Smooth muscle cell of the brain vasculature (primary cell): ENCODE measurements at regions not wholly inside any gene's neighbourhood (a gene's known extent, or its start where the extent isn't known, plus 50 kb on each side); places are given as distances from the start of the nearest gene placed in this dataset.
"Not testable (repeated sequence)": the region's sequence is repeated elsewhere in the genome, so short reads cannot be mapped to it uniquely, and the experiment has no call there.

Experiments
- DNase-seq: peaks from one replicate; pipeline ENCODE4 v3.0.0-alpha.2; 2012; ENCODE audit warnings: low read depth, low spot score

DNA sequence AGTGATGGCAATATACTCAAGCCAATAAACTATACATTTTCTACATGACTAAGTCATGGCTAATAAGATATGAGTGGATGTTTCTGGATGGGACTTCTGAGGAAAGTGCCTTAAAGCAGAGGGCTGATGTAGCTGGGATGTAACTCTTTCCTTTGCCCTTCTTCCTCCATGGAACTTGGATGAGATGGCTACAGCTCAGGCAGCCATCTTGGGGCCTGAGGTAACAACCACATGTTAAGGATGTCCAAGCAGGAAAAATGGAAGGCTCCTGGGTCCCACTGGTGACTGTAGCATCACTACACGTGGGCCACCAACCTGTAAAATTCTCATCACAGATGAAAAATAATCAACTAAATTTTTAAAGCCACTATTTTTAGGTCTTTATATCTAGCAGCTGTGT, 54.4 kb upstream of the GRIP1 start:
- DNase-seq: no peak

DNA sequence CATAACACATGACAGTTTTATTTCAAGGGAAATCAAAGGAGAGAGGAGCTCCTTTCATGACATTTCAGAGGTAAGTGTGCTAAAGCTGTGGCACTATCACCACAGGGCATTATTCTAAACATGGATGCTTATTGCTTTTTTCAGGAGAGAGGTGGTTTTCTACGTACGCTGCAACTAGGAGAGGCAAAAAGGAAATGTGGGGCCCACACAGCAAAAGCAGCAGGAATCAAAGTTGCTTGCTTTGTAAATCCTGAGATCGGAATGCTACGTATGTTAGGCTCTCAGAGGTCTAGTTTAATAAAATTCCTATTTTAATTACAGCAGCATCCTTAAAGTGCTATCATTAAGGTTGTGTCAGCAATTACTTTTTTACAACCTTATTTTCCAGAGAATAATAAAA, 55.0 kb upstream of the GRIP1 start:
- no peak for DNase-seq

DNA sequence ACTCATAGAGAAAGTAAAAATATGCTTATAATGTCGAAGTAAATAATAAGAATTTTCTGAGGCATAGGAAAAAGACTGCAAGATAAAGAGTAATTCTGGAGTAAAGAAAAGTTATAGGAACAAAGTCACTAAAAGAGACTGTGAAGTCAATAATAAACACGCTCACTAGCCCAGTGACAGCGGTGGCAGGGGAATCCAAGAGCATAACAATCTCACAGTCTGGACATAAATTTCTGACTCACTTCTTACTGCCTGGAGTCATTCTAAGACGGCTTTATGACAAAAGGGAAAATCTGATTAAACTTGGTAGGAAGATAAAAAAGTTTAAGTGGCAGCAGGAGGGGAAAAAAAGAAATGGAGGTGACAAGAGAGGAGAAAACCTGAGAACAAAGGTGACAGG, 56.4 kb upstream of the GRIP1 start:
- no peak for DNase-seq

DNA sequence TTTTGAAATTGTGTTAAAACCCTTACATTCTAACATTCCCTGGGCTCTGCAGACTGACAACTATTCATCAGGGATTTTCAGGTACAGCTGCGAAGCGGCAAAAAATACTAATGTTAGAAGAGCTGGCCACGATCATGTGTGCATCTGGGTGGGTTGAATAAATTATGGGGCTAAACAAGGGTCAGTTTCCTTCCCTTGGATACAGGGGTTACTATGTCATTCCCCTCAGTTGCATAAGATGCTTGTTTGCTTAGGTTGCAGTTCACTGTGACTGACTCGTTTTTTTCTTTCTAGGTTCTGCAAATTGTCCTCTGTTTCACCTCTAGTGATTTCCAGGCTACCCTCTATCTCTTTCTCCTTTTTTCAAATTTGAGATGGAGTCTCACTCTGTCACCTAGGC, 58.1 kb upstream of the GRIP1 start:
- DNase-seq: no peak

DNA sequence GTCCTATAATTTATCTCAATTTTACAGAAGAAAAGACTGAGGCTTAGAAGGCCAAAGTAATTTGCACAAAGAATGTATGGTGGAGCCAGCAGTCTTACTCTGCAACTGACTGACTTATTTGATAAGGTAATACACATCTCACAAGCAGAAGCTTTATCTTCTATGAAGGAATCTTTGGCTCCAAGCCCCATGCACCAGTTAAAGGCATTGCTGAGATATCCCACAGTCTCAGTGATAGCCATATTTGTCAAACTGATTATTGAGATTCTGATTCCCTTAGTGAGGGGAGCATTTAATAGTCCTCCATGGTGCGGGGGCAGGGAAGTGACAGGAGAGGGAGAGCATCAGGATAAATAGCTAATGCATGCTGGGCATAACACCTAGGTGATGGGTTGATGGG, 60.4 kb upstream of the GRIP1 start:
- no peak for DNase-seq

DNA sequence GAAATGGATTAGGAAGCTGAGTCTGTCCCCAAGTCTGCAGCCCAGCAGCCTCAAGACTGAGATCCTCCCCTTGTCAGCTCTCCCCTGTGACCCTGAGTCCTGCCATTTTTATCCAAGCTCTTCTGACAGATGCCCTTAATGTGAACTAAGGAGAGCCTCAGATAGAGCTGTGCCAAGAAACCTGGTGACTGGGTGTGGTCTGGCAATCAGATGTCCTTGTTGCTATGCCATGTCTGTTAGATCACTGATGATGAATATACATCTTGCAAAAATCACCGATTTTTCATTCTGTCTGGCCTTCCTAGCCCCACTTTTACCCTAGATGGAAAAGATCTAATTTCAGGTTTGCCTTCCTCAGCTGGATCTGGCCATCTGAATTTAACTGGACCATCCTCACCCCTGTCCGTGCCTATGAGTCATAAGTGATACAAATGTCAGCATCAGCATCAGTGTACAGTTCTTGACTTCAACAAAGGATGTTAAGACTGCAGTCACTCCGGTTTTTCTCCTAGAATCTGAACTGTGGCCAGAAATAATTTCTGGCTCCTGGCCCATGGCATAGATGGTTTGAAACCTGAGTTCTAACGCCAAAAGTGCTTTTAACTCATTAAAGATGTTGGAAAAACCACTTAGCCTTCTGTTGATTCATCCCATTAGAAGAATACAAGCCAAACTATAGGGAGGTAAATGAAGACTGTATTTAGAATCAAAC, 61.2 kb upstream of the GRIP1 start:
- DNase-seq: no peak

DNA sequence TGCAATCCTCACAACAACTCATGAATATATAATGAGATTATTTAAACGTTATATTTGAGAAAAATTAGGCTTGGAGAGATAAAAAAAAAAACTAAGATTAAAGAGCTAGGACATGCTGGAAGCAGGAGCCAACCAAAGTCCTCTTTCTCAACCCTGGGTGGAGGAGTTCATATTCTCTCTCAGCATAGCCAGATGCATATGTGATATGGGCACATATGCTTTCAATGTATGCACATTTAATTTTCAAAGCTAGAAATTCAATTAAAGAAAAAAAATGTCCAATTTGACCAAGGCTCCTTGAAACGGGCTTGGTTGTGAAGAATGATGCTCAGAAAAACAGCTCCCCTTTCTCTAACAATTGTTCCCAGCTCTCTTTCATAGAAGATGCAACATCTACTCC, 61.9 kb upstream of the GRIP1 start:
- DNase-seq: no peak

DNA sequence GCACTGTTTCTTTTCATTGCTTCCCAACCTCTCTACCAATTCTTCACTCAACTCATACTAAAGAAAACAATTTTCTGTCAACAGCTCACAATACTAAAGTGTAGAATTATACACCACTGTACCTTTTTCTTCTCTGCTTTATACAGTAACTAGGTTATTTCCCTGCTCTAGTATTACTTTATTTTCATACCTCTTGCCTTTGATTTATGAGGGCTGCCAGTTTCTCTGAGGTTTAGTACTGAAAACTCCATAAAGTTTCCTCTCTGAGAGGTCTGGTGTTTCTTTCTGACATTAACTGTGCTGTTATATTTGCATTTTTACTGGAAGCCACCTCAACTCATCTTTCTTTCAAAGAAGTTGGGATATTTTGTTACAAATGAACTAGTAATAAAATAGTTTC, 63.0 kb upstream of the GRIP1 start:
- no peak for DNase-seq

DNA sequence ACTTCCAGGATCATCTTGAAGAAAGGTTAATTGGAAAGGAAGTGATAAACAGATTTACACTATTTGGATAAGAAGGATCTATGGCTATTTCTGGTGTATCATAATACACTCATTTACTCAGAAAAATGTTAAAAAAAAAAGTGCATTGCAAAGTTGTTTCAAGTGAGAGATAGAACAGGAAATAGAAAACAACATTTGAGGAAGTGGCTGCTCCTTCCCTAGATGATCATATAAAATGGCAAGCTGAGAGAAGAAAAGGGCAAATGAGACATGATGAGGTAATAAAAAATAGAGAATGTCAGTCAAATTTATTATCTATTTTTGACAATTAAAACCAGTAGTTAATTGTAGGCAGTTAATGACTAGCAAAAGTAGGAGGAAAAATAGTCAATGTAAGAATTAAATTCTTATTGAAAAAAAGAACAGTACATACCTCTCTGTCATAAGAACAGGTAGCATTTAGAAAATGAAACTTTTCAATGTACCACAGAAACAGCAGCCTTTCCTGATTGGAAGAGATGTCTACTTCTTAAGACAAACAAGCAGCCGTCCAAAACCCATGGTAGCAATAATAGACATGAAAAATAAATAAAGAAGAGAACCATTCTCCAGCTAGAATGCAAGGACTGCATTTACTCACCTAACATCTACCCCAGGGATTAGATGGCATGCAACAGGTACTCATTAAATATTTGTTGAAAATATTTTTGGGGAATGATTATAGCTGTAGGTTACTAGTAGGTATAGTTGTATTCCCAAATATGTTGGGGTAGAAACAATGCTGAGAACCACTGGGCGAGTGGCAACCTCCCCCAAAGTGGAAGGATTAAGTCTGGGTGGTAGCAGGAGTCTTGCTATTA, 63.9 kb upstream of the GRIP1 start:
- no peak for DNase-seq

DNA sequence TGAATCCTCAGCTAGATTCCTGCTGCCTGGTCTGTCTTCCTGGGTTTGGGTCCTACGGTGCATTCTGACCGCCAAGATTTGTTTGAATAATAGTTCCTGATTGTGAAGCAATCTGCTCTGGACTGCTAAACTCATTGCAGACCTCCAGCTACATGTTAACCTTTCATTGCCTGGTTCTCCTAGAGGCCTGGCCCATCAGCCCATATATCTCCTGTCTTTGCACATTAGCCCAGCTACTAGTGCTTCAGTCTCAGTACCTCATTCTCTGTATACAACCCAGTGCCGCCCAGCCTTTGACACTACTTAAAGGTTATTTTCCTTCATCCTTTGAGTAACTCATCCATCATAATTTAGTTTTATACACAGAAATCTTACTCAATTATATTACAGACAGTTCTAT, 65.6 kb upstream of the GRIP1 start:
- no peak for DNase-seq

DNA sequence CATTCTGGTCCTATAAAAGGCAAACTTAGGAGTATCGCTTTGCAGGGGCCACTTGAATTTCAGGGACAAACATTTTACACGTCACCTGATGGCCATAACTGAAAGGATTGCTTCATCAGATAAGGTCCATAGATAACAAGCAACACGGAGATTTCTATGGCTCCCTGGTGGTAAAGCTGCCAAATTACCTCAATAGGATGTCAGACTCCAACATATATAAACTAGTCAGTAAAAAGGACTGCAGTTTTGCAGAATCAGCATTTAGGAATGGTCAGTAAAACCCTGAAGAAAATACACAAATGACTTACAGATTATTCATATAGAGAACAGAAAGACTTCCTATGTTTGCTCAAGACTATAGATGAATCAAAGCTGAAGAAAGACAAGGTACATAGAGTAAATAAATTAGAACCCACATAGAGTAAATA, 66.1 kb upstream of the GRIP1 start:
- DNase-seq: no peak

DNA sequence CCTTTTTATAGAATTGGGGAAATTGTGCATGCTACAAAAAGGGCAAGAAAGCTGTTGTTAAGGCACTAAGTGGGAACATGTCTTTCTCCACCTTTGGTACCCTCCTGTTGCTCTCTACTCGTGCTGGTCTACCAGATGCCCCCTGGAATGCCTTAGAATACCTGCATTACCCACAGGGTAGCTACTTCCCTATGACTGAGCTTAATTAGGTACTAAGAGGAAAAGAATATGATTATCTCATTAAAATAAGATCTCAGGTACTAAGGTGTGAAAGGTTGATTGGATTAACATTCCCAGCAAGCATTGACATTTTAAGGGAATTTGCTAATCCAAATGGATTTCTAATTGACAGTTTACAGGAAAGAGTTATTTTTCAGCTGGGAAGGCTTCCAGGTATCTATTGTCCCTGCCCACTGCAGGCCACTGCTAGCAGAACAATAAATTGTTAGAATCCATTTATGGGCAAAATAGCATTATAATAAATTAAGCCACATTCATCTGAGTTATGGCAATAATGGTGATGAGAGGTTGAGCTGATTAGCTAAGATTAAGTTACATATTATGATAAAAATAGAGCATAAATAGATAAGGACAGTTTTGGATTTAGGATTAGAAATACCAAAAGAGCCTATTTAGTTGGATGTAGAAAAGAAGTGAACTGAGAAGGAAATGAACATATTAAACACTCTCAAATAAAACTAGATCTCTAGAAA, 67.8 kb upstream of the GRIP1 start:
- DNase-seq: no peak

DNA sequence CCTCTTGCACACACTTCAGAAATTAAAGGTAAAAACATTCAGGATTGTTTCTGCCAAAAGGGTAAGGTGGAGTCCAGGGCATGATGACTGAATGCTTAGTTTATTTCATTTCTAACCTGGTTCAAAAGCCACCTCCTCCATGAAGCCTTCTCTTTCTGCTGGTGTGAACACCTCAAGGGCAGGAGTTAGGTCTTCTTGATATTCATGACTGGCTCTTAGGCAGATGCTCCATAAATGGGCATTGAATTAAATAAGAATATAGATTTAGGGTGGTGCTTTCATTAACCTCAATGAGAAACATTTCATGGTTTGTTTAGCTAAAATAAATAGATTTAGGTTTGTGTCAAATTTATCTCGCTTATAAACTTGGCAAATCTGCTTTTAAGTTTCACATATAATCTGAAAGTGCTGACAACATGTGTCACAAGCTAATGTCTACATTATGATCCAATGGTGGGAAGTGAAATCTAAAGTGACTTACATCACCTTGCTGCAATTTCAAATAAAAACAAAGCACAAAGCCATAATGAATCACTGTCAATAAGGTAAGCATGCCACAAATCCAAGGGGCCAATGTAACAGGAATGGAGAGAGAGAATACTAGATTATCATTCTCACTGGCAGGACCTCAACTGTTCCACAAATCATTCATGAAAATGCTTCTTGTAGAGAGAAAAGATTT, 72.7 kb upstream of the GRIP1 start:
- DNase-seq: no peak

DNA sequence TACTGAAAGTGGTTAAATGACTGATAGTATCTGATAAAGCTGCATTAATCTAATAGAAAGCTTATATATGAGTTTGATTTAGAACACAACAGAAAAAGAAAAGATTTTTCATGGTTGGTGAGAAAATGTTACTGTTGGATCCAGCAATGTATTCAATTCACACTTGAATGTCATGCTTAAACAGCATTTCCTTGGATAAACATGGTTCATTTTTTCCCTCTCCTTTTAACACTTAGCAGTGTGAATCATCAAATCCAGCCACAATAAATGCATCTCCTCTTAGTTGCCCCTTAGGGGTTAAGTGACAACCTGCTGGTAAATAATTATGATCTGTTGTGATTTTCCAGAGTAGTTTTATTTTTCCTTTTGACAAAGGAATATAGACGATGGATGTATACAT, 74.9 kb upstream of the GRIP1 start:
- DNase-seq: no peak

DNA sequence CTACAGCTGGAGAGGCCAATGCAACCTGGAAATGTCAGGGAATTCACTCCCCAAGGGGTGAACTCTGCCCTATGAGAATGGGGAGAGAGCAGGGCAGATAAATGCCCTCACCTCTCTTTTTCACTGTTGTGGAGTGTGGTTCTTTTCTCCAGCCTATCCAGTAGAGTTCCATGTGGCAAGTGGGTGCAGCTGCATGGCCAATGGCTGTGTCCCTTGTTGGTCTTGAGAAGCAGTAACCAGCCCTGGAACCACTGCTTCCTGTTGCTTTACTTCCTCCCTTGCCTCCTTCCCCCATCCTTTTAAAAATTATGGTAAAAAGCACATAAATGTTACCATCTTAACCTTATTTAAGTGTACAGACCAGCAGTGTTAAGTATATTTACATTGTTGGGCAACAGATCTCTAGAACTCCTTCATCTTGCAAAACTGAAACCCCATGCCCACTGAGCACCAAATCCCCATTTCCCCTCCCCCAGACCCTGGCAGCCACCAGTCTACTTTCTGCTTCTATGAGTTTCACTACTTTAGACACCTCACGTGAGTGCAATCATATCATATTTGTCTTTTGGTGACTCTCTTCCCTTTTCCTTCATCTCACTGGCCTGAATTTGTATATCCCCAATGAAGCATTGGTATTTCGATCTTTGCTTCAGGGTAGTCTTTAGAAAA, 77.0 kb upstream of the GRIP1 start:
- DNase-seq: no peak

DNA sequence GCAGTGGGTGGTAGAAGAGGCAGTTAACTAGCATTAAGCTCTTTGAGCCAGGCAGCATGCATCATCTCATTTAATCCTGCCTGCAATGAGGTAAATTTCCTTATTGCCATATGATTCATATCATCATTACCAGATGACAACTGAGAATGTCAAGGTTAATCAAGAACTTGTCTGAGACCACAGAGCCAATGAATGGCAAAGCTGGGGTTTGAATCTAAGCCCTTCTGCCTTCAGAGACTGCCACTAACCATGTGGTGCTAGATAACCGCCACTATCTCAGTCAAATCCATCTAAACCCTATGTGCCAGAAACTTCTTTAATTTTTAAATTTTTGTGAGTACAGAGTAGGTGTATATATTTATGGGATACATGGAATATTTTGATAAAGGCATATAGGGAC, 77.8 kb upstream of the GRIP1 start:
- DNase-seq: no peak

DNA sequence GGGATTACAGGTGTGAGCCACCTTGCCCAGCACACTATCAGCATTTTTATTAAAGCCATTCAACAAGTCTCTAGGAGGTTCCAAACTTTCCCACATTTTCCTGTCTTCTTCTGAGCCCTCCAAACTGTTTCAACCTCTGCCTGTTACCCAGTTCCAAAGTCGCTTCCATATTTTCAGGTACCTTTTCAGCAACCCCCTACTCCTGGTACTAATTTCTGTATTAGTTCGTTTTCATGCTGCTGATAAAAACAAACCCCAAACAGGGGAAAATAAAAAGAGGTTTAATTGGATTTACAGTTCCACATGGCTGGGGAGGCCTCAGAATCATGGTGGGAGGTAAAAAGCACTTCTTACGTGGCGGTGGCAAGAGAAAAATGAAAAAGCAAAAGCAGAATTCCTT, 81.2 kb upstream of the GRIP1 start:
- not testable (repeated sequence) for DNase-seq

DNA sequence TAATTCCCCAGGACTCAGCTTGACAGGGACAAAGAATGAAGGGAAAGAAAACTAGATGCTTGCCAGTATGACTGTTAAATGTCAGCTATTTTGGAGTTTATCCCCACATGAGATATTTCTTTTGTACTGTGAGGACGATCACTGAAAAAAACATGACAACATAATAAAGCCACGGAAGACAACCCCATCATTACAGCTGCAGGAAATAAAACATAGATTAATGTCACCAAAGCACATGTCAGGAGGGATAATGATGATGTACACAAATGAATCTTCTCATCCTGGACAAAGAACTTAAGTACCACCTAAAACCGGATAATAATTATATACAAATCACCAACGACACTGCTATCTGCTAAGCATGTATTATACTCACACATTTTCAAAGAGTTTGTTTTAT, 84.6 kb upstream of the GRIP1 start:
- no peak for DNase-seq

DNA sequence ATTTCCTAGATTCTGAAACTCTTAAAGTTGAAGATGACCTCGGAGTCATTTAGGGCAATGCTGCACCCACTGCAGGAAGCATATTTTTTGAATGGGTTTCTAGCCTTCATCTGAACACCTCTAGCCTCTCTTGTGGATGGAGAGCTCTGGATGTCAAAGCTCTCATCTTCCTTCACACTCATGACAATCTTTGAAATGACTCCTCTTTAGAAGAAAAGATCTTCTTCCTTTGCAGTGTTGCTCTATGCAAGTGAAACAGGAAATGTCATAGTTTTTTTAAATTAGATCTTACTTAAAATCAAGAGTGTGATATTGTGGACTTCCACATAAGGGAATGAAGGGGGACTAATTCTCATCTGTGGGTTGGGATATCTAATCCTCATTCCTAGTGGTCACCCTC, 86.3 kb upstream of the GRIP1 start:
- no peak for DNase-seq

DNA sequence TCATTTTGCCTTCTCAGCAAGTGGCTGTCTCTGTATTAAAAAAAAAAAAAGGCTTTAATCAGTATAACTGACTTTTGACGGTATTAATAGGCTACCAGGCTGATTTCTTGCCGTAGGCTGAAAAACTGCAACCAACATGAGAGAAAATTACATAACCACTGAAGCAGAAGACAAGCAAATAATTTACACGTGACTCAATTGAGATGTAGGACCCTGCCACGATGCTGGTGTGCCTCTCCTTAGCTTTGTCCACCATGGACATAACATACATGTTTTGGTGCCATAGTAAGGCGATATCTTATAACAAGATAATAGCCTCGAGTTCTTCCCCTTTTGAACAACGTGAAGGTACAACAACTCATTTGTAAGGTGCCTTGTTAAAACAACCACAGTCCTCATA, 88.7 kb upstream of the GRIP1 start:
- DNase-seq: no peak

DNA sequence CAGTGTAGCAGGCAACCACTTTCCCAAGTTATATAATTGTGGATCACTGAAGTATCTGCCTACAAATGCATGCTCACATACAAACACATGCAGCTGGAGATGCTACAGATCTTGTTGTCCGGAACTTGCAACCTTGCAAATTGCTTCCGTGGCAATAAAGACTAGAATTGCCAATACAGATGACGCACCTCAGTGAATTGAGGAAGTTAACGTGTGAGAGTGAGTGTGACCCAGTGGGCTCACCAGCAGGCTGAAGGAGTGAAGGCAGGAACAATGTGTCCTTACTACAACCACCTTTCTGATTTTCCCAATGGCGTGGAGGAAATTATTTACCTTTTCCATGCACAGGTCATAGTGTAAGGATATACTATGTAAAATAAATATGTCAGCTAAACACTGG, 89.4 kb upstream of the GRIP1 start:
- DNase-seq: no peak

DNA sequence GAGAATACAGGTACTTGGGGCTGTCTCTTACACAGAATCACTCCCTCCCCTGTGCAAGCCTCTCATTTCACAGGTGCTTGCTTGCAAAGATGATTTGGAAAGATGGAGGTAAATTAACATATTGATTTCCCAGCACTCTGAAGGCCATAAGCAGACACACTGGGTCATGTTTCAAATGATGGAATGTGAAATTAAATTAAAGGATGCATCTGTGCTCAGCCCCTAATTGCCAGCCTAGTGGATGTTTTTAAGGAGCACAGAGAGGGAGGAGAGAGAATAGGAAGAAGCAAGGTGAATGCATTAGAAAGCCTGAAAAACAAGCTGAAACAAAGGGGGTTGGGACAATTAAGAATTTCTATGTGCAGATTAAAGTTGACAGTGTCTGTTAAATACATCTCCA, 96.1 kb upstream of the GRIP1 start:
- DNase-seq: no peak
